ENCODE measurements at regions not wholly inside any gene's neighbourhood (a gene's known extent, or its start where the extent isn't known, plus 50 kb on each side); places are given as distances from the start of the nearest gene placed in this dataset.

- no peak for DNase-seq
Observed at GRCh38 chr12:124393414-124393790, 98.5 kb downstream of the RFLNA start.

- DNase-seq = peak; percentile 36 to 77 (median 73)
Observed at GRCh38 chr12:124392667-124393413, 97.9 kb downstream of the RFLNA start.

GRCh38 chr12:124392271-124392666, 97.4 kb downstream of the RFLNA start:
- DNase-seq = peak; percentile 30 to 83 (median 66)

GRCh38 chr12:124391340-124392261, 96.7 kb downstream of the RFLNA start:
- peak in 2 of 3 experiments; percentile 62 to 72 for DNase-seq

- no peak for DNase-seq
Observed at GRCh38 chr12:124390442-124391097, 95.7 kb downstream of the RFLNA start.

GRCh38 chr12:124389725-124390441, 95.0 kb downstream of the RFLNA start:
- DNase-seq = no peak

- peak; percentile 64 to 90 (median 87) for DNase-seq
Observed at GRCh38 chr12:124389138-124389724, 94.3 kb downstream of the RFLNA start.

GRCh38 chr12:124388679-124389137, 93.8 kb downstream of the RFLNA start:
- peak; percentile 78 to 88 (median 87) for DNase-seq

- no peak for DNase-seq
Observed at GRCh38 chr12:124388038-124388671, 93.3 kb downstream of the RFLNA start.

GRCh38 chr12:124387528-124387911, 92.6 kb downstream of the RFLNA start:
- DNase-seq = peak in 2 of 3 experiments; percentile 58 to 78

- DNase-seq = peak in 2 of 3 experiments; percentile 58 to 67
Observed at GRCh38 chr12:124386661-124387527, 92.0 kb downstream of the RFLNA start.

- no peak for DNase-seq
Observed at GRCh38 chr12:124386059-124386458, 91.2 kb downstream of the RFLNA start.

- no peak for DNase-seq
Observed at GRCh38 chr12:124385219-124385969, 90.5 kb downstream of the RFLNA start.

GRCh38 chr12:124384299-124384894, 89.5 kb downstream of the RFLNA start:
- DNase-seq = no peak

- DNase-seq = no peak
Observed at GRCh38 chr12:124383028-124383427, 88.1 kb downstream of the RFLNA start.

GRCh38 chr12:124381456-124382296, 86.8 kb downstream of the RFLNA start:
- no peak for DNase-seq

GRCh38 chr12:124380796-124381455, 86.0 kb downstream of the RFLNA start:
- no peak for DNase-seq
